ENCODE measurements at regions not wholly inside any gene's neighbourhood (a gene's known extent, or its start where the extent isn't known, plus 50 kb on each side); places are given as distances from the start of the nearest gene placed in this dataset.

DNA sequence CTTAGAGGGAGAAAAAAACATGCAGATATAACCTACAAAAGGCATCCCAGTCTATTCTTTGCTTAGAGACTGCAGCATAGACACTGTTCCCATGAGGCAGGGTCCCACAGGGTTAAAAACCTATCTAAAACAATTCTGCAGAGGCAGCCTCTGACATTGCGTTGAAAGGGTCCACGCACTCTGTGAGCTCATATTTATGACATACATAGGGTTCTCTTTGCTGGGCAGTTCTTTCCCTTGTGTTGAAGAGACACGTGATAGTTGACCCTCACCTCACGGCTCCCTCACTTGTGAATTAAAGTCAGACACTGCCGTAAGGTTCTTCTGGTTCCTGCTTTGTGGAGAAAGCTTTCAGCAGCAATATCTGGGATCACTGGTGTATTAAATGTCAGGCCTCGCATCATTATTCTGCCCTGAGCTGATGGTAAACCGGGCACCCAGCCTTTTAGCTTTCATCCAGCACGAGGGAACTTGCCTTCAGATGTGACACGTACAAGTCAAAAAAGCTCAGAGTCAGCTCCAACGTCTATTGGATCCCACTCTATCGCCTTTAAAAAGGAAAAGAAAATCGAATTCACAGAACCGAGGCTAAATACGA is 52.8 kb upstream of the HNRNPU start:
- H3K4me3 ChIP-seq, result no peak overlapping the region
- no peaks in the 10 kb centered on the region for H3K36me3 ChIP-seq
- no peak for DNase-seq
- no peak overlapping the region for H3K27ac ChIP-seq
- no peaks in the 10 kb centered on the region for H3K27me3 ChIP-seq
- intact Hi-C loops (cut with DNase I; ENCODE audit: low total_unique reads), result no loop called here
- TF ChIP-seq, protein P1, sequence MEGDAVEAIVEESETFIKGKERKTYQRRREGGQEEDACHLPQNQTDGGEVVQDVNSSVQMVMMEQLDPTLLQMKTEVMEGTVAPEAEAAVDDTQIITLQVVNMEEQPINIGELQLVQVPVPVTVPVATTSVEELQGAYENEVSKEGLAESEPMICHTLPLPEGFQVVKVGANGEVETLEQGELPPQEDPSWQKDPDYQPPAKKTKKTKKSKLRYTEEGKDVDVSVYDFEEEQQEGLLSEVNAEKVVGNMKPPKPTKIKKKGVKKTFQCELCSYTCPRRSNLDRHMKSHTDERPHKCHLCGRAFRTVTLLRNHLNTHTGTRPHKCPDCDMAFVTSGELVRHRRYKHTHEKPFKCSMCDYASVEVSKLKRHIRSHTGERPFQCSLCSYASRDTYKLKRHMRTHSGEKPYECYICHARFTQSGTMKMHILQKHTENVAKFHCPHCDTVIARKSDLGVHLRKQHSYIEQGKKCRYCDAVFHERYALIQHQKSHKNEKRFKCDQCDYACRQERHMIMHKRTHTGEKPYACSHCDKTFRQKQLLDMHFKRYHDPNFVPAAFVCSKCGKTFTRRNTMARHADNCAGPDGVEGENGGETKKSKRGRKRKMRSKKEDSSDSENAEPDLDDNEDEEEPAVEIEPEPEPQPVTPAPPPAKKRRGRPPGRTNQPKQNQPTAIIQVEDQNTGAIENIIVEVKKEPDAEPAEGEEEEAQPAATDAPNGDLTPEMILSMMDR (IDR thresholded peaks at IDR 0.05), result no peak
- H3K4me1 ChIP-seq, result peaks cover 0 to 12% (median 5%) of the 10 kb centered on the region in 4 donors
- no peaks in the 10 kb centered on the region for H3K9me3 ChIP-seq

DNA sequence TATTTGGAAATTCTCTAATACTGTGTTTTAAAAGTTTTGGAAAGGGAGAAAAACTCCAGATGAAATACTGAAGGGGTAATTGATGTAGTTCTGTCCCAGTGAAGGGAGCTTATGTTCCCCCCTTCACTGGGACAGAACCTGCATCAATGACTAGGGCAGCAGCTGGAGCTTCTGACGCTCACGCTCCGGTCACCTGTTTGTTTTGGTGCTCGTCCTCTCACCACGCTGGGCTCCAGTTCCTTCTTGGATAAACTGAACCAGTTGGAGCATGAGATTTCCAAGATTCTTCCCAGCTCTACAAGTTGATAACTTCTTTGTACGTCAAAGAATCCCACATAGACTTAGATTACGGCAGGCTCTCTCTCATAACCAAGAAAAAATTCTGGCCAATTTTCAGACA is 51.4 kb upstream of the HNRNPU start:
- Histone ChIP-seq H3K4me1 (peaks cover 0 to 12% (median 5%) of the 10 kb centered on the region in 4 donors), H3K4me3 (no peak overlapping the region), H3K36me3 (no peaks in the 10 kb centered on the region), H3K27me3 (no peaks in the 10 kb centered on the region), H3K27ac (no peak overlapping the region), H3K9me3 (no peaks in the 10 kb centered on the region)
- TF ChIP-seq, protein P1 (IDR thresholded peaks at IDR 0.05), result no peak
- DNase-seq, result no peak
- intact Hi-C loops (cut with DNase I; ENCODE audit: low total_unique reads), result no loop called here

DNA sequence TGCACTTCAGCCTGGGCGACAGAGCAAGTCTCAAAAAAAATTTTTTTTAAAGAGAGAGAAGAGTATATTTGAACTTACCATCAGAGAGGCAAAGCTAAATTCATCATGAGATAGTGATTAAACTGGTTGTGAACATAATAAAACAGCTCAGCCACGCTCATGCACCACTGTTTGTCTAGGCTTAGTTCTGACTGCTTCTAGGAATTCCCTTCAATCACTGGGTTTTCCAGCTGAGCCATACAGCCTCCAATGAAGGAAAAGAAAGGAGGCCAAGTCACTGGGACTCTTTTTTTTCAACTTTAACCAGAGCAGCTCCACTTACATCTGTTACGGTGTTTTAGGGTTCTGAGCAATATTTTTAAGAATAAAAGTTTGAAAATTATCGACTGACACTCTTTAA is 50.4 kb upstream of the HNRNPU start:
- no peak for DNase-seq
- intact Hi-C loops (cut with DNase I; ENCODE audit: low total_unique reads), result no loop called here
- Histone ChIP-seq H3K27ac (no peak overlapping the region), H3K9me3 (no peaks in the 10 kb centered on the region), H3K36me3 (no peaks in the 10 kb centered on the region), H3K27me3 (no peaks in the 10 kb centered on the region), H3K4me1 (peaks cover 0 to 12% (median 5%) of the 10 kb centered on the region in 4 donors), H3K4me3 (no peak overlapping the region)
- TF ChIP-seq, protein P1 (IDR thresholded peaks at IDR 0.05), result no peak

Data from tibial artery (tissue), 4 donors.